A204.1 (cell line): ENCODE measurements at regions not wholly inside any gene's neighbourhood (a gene's known extent, or its start where the extent isn't known, plus 50 kb on each side); places are given as distances from the start of the nearest gene placed in this dataset.

Experiments
- FAIRE-seq: peaks from 2 replicates; lab custom pipeline; 2012; peaks lifted over from hg19 to GRCh38; lab: Jason Lieb, UNC

- no peak for FAIRE-seq
These were observed 194.9 kb upstream of the CDH5 start for GRCh38 chr16:66171578-66171977.

GRCh38 chr16:66170989-66171388 lies 195.5 kb upstream of the CDH5 start:
- no peak for FAIRE-seq

GRCh38 chr16:66169817-66170216 lies 196.7 kb upstream of the CDH5 start:
- FAIRE-seq: no peak

GRCh38 chr16:66168777-66169176 lies 197.7 kb upstream of the CDH5 start:
- no peak for FAIRE-seq

- no peak for FAIRE-seq
These were observed 198.8 kb upstream of the CDH5 start for GRCh38 chr16:66167564-66168291.

GRCh38 chr16:66166490-66166889 lies 200.0 kb upstream of the CDH5 start:
- no peak for FAIRE-seq

GRCh38 chr16:66165879-66166278 lies 200.6 kb upstream of the CDH5 start:
- FAIRE-seq: no peak

GRCh38 chr16:66164581-66165247 lies 201.8 kb upstream of the CDH5 start:
- no peak for FAIRE-seq

- no peak for FAIRE-seq
These were observed 203.7 kb upstream of the CDH5 start for GRCh38 chr16:66162821-66163220.

- FAIRE-seq: no peak
These were observed 204.5 kb upstream of the CDH5 start for GRCh38 chr16:66161942-66162341.

- FAIRE-seq: no peak
These were observed 205.2 kb upstream of the CDH5 start for GRCh38 chr16:66161269-66161668.

- FAIRE-seq: no peak
These were observed 206.5 kb upstream of the CDH5 start for GRCh38 chr16:66159987-66160386.

- no peak for FAIRE-seq
These were observed 210.0 kb upstream of the CDH5 start for GRCh38 chr16:66156538-66156937.

- no peak for FAIRE-seq
These were observed 210.6 kb upstream of the CDH5 start for GRCh38 chr16:66155933-66156332.

- FAIRE-seq: no peak
These were observed 211.7 kb upstream of the CDH5 start for GRCh38 chr16:66154801-66155200.

- FAIRE-seq: no peak
These were observed 213.6 kb upstream of the CDH5 start for GRCh38 chr16:66152823-66153393.

- FAIRE-seq: no peak
These were observed 214.3 kb upstream of the CDH5 start for GRCh38 chr16:66152181-66152580.

- FAIRE-seq: no peak
These were observed 215.6 kb upstream of the CDH5 start for GRCh38 chr16:66150698-66151482.

GRCh38 chr16:66147291-66147690 lies 219.2 kb upstream of the CDH5 start:
- FAIRE-seq: no peak

- FAIRE-seq: no peak
These were observed 219.7 kb upstream of the CDH5 start for GRCh38 chr16:66146798-66147197.

- no peak for FAIRE-seq
These were observed 221.8 kb upstream of the CDH5 start for GRCh38 chr16:66144641-66145040.

- no peak for FAIRE-seq
These were observed 223.1 kb upstream of the CDH5 start for GRCh38 chr16:66143415-66143814.

- no peak for FAIRE-seq
These were observed 224.6 kb upstream of the CDH5 start for GRCh38 chr16:66141885-66142284.
